ENCODE measurements at regions not wholly inside any gene's neighbourhood (a gene's known extent, or its start where the extent isn't known, plus 50 kb on each side); places are given as distances from the start of the nearest gene placed in this dataset.

- no peaks in the 10 kb centered on the region for H3K79me1 ChIP-seq (ENCODE audit: low read depth in 1 of 2, low read length in 2 of 2)
- no peak overlapping the region for H2AK9ac ChIP-seq (replicated peaks; ENCODE audit: low read depth, low read length, poor library complexity)
- no peaks in the 10 kb centered on the region for H3K36me3 ChIP-seq (ENCODE audit: control insufficient read depth, insufficient read depth, low read length)
- H2AFZ ChIP-seq (replicated peaks; ENCODE audit: low read length, poor library complexity): no peak overlapping the region
- H2BK5ac ChIP-seq (ENCODE audit: low read depth, low read length, poor library complexity, severe bottlenecking): no peak overlapping the region
- intact Hi-C loops (cut with micrococcal nuclease) (no loop called here), dilution Hi-C loops (cut with HindIII; ENCODE audit: low sequenced_read_pairs, unreplicated experiment) (no loop called here), in situ Hi-C loops (cut with MboI; ENCODE audit: low sequenced_read_pairs) (no loop called here)
- no peak overlapping the region for H2BK120ac ChIP-seq (ENCODE audit: low read depth, low read length)
- H3K9me1 ChIP-seq (ENCODE audit: insufficient read depth, low read length): no peaks in the 10 kb centered on the region
- no peak overlapping the region for H2BK20ac ChIP-seq (ENCODE audit: low read depth, low read length)
- H3K23ac ChIP-seq (ENCODE audit: low read depth, low read length): no peak overlapping the region
- H4K20me1 ChIP-seq (ENCODE audit: insufficient read depth, low read length): no peaks in the 10 kb centered on the region
- TF ChIP-seq RFX5 (IDR thresholded peaks at IDR 0.05; ENCODE audit: low read depth, low read length) (no peak), ELK1 (IDR thresholded peaks at IDR 0.05; ENCODE audit: borderline replicate concordance, low read depth, low read length) (no peak), RAD21 (IDR thresholded peaks at IDR 0.05; ENCODE audit: low read length) (no peak)
- no peak overlapping the region for H4K91ac ChIP-seq (ENCODE audit: insufficient read depth, low read depth, low read length)
- POLR2A ChIA-PET (ENCODE audit: unreplicated experiment): no interaction called here
- H3K9ac ChIP-seq (ENCODE audit: low read depth, low read length): no peak overlapping the region
- H3K4me2 ChIP-seq (ENCODE audit: low read depth, low read length): no peak overlapping the region
- no peak overlapping the region for H2AK5ac ChIP-seq (ENCODE audit: low read depth, low read length)
- H3K4me1 ChIP-seq (ENCODE audit: control insufficient read depth, insufficient read depth, low read length): no peaks in the 10 kb centered on the region
- no peak overlapping the region for H3K4me3 ChIP-seq (ENCODE audit: insufficient read depth, low read depth, low read length)
- H4K8ac ChIP-seq (ENCODE audit: low read depth in 2 of 2, low read length in 2 of 2): no peak overlapping the region
- BruUV-seq (replicated peaks): no TSS peak
- H2BK15ac ChIP-seq (ENCODE audit: low read depth, low read length): no peak overlapping the region
- no peaks in the 10 kb centered on the region for H3K27me3 ChIP-seq (ENCODE audit: control insufficient read depth, insufficient read depth, low read length)
- no peak overlapping the region for H4K5ac ChIP-seq (ENCODE audit: low read depth, low read length)
- H3K18ac ChIP-seq (ENCODE audit: low read depth, low read length): no peak overlapping the region
- peak; percentile 6 for DNase-seq
- CTCF ChIA-PET: no interaction called here
- 89% methylated on average over 4 of the region's 14 CpGs; no CpG with 5 or more reads in 1 of the 2 experiments for WGBS, 2 experiments (ENCODE audit: extremely low coverage in 2 of 2, insufficient read length in 1 of 2)
- H3K4ac ChIP-seq (ENCODE audit: low read depth, low read length): no peak overlapping the region
- H3K9me3 ChIP-seq (ENCODE audit: control insufficient read depth, insufficient read depth, low read length): no peaks in the 10 kb centered on the region
- H3K27ac ChIP-seq (ENCODE audit: insufficient read depth, low read length): no peak overlapping the region
- no peak for ATAC-seq (ENCODE audit: low read depth)
- no peak overlapping the region for H3K14ac ChIP-seq (replicated peaks; ENCODE audit: low read depth, low read length)
- H3K56ac ChIP-seq (ENCODE audit: extremely low read depth, insufficient read depth, low read length): no peak overlapping the region
Measured at GRCh38 chr4:112978691-112979472, 70.6 kb upstream of the ANK2 start.

All from IMR-90 (cell line).